Stimulated activated CD8-positive, alpha-beta memory T cell treated with anti-CD3 and anti-CD28 coated beads, Interleukin-4, amount 100 ng/mL, for 4 hours (primary cell): ENCODE measurements at regions not wholly inside any gene's neighbourhood (a gene's known extent, or its start where the extent isn't known, plus 50 kb on each side); places are given as distances from the start of the nearest gene placed in this dataset.
"Not testable (repeated sequence)": the region's sequence is repeated elsewhere in the genome, so short reads cannot be mapped to it uniquely, and the experiment has no call there.

Source experiments
- DNase-seq, 2 donors: peaks; one replicate each; pipeline ENCODE4 v3.0.0-alpha.2; 2020; ENCODE audit warnings: low read depth in 2 of 2, low spot score in 1 of 2

- DNase-seq = no peak
Observed at GRCh38 chr16:65621640-65622039, 499.8 kb upstream of the CDH11 start.

- DNase-seq = no peak
Observed at GRCh38 chr16:65619606-65620005, 497.7 kb upstream of the CDH11 start.

DNA sequence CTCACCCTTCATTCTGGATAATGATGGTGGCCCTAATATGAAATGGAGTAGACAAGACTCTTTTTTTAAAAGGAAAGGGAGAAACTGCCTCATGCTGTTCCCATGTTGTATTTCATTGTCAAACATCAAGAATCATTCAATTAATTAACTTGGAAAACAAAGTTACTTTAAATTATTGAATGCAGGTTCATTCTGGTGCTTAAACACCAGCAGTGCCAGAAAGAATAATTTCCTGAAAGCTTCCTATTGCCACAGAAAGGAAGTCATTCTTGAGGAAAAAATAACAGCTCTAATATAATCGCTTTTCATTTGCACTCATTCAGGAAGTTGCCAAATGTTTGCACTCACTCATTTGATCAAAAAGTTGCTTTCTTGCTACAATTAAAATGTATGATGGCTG, 497.1 kb upstream of the CDH11 start:
- DNase-seq = no peak

GRCh38 chr16:65618333-65618732, 496.5 kb upstream of the CDH11 start:
- no peak for DNase-seq

GRCh38 chr16:65617421-65617820, 495.6 kb upstream of the CDH11 start:
- no peak for DNase-seq

GRCh38 chr16:65608455-65608854, 486.6 kb upstream of the CDH11 start:
- no peak for DNase-seq

GRCh38 chr16:65604771-65605170, 482.9 kb upstream of the CDH11 start:
- no peak for DNase-seq

- DNase-seq = no peak
Observed at GRCh38 chr16:65601781-65602180, 479.9 kb upstream of the CDH11 start.

- DNase-seq = no peak
Observed at GRCh38 chr16:65600629-65601028, 478.8 kb upstream of the CDH11 start.

DNA sequence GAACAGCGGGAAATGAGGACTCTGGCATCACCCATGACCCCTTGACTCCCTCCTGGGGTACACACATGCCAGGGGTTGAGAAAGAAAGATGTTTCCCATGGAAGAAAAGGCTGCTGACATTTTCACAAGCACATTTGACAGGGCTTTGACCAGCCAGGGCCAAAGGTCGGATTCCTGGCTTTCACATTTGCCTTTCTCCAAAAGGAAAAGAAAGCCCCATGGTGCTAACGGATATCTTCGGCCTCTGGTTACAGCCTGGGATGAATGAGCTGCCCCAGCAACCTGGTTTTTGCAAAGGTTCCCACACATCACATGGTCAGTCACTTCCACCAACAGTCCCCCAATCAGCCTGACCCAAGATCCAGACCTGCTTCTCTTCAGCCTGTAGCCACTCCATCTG, 478.2 kb upstream of the CDH11 start:
- no peak for DNase-seq

- DNase-seq = no peak
Observed at GRCh38 chr16:65598621-65599020, 476.8 kb upstream of the CDH11 start.

DNA sequence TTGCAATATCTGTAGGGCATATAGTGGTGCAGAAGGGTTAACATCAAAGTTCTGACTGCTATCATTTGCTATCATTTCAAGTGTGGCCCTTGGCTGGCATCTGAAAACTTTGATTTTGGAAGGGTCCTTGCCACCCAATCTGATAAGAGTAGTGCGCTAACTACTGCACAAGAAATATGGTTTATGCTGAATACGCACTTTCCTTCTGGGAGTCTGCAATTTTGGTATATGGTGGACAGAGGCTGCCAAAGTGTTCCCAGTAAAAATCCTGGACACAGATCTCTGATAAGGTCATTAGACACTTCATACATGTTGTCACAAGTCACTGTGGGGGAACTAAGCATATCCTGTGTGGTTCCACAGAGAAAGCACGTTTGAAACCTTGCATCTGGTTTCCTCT, 461.6 kb upstream of the CDH11 start:
- no peak for DNase-seq

- no peak for DNase-seq
Observed at GRCh38 chr16:65579050-65579449, 457.2 kb upstream of the CDH11 start.

DNA sequence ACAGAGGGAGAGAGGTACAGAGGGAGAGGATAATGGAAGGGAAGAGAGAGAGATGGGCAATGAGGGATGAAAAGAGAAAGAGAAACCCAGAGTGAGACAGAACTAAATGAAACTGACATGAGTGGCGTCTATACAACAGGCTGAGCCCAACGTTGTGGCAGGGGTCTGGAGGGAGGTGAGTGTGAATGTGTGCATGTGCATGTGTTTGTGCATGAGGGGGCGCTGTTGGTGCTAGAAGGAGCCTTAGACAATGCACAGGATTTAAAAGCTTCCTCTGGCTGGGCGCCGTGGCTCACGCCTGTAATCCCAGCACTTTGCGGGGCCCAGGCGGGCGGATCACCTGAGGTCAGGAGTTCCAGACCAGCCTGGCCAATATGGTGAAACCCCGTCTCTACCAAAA, 454.8 kb upstream of the CDH11 start:
- no peak for DNase-seq

DNA sequence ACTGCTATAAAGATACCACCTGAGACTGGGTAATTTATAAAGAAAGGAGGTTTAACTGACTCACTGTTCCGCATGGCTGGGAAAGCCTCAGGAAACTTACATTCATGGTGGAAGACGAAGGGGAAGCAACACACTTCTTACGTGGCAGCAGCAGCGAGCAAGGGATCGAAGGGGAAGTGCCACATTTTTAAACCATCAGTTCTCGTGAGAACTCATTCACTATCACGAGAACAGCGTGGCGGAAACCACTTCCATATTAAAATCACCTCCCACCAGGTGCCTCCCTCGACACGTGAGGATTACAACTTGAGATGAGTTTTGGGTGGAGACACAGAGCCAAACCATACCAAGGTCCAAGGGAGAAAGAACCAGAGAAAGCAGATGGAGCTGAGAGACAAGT, 454.3 kb upstream of the CDH11 start:
- no peak for DNase-seq

- DNase-seq = no peak
Observed at GRCh38 chr16:65574326-65574966, 452.6 kb upstream of the CDH11 start.

DNA sequence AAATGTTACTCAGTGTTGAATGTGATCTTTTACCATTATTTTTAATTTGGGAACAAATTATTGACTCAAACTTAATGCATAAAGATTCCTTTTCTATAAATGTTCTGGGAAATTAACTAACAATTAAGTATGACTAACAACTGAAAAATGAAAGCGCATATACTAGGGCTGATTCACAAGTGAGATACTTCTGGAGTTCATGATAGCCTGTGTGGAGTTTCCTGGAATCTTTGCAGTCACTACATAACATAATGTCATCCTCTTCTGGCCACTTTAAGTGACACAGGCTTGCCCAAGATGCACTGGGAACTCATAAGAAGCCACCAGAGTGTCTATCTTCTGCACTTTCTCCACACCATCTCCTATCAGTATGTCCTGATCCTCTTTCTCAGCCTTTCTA, 450.3 kb upstream of the CDH11 start:
- DNase-seq = no peak

- no peak for DNase-seq
Observed at GRCh38 chr16:65570261-65570660, 448.4 kb upstream of the CDH11 start.

GRCh38 chr16:65559846-65560245, 438.0 kb upstream of the CDH11 start:
- DNase-seq = no peak

- not testable (repeated sequence) for DNase-seq
Observed at GRCh38 chr16:65549689-65550088, 427.8 kb upstream of the CDH11 start.

GRCh38 chr16:65548470-65548869, 426.6 kb upstream of the CDH11 start:
- DNase-seq = no peak

DNA sequence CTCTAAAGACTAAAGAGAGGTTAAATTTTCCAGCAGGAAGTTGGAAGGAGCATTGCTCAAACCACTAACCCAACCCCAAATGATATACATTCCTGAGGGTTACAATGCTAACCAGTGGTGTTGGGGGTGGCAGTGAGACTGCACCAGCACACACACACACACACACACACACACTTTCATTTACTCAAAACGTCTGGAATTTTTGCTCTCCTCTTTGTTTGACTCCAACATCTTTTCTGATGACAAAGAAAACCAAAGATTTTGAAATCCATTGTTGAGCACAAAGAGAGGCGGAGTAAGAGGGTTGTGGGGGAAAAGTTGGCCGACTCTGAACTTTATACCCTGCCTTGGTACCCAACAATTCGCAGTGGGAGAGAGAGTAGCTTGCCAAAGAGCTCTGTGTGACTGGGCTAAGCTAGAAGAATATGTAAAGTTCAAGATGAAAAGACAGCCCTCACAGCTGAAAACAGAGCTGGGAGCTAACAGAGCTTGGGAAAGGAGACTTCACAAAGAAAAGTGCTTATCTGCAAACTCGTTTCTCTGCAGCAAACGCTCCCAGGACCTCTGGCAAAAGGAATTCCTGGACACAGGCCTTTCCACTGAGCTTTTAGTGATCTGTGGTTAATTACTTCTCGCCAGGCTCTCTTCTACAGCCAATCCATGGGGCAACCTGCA, 426.0 kb upstream of the CDH11 start:
- no peak for DNase-seq

DNA sequence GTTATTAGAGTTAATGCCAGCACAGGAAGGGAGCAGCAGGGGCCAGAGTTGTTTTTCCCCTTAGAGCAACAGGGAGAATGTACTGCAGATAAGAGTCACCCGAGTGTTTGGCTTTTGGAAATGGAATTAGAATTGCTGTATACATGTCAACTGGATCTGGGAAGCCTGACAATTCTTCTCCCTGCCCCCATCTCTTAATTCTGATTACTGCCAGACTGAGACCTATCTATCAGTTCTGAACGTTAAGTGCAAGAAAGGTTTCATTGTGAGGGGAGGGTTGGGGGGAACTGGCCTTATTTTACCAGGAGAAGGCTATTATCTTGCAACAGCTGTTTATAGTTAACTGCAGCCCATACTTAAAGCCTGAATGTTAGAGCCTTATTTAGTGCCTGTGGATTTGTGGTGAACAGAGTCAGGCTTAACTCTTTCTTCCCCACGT, 424.5 kb upstream of the CDH11 start:
- no peak for DNase-seq
